PC-3 (cell line): ENCODE measurements at regions not wholly inside any gene's neighbourhood (a gene's known extent, or its start where the extent isn't known, plus 50 kb on each side); places are given as distances from the start of the nearest gene placed in this dataset.

Source experiments
- EZH2phosphoT487 ChIP-seq: fragments of 300-600 bp; sonication (generic); IDR thresholded peaks from 2 replicates; pipeline ENCODE4 v1.6.1; 2018; ENCODE audit warnings: mild to moderate bottlenecking, antibody characterized with exemption, low read length, borderline replicate concordance
- TF ChIP-seq, protein P1 (sequence below): fragments of 300-600 bp; sonication (generic); conservative IDR thresholded peaks from 2 replicates; pipeline ENCODE4 v1.5.1; 2017; ENCODE audit warnings: antibody characterized with exemption, low read depth, mild to moderate bottlenecking, low read length

DNA sequence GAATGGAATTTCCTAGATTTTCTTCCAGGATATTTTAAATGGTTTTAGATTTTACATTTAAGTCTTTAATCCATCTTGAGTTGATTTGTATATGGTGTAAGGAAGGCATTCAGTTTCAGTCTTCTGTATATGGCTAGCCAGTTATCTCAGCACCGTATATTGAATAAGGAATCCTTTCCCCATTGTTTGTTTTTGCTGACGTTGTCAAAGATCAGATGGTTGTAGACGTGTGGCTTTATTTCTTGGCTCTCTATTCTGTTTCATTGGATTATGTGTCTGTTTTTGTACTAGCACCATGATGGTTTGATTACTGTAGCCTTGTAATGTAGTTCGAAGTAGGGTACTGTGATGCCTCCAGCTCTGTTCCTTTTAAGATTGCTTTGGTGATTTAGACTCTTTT, 325.7 kb upstream of the EPHA6 start:
- TF ChIP-seq, protein P1, sequence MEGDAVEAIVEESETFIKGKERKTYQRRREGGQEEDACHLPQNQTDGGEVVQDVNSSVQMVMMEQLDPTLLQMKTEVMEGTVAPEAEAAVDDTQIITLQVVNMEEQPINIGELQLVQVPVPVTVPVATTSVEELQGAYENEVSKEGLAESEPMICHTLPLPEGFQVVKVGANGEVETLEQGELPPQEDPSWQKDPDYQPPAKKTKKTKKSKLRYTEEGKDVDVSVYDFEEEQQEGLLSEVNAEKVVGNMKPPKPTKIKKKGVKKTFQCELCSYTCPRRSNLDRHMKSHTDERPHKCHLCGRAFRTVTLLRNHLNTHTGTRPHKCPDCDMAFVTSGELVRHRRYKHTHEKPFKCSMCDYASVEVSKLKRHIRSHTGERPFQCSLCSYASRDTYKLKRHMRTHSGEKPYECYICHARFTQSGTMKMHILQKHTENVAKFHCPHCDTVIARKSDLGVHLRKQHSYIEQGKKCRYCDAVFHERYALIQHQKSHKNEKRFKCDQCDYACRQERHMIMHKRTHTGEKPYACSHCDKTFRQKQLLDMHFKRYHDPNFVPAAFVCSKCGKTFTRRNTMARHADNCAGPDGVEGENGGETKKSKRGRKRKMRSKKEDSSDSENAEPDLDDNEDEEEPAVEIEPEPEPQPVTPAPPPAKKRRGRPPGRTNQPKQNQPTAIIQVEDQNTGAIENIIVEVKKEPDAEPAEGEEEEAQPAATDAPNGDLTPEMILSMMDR: no peak
- no peak for TF ChIP-seq EZH2phosphoT487
